ENCODE measurements at regions not wholly inside any gene's neighbourhood (a gene's known extent, or its start where the extent isn't known, plus 50 kb on each side); places are given as distances from the start of the nearest gene placed in this dataset.

DNA sequence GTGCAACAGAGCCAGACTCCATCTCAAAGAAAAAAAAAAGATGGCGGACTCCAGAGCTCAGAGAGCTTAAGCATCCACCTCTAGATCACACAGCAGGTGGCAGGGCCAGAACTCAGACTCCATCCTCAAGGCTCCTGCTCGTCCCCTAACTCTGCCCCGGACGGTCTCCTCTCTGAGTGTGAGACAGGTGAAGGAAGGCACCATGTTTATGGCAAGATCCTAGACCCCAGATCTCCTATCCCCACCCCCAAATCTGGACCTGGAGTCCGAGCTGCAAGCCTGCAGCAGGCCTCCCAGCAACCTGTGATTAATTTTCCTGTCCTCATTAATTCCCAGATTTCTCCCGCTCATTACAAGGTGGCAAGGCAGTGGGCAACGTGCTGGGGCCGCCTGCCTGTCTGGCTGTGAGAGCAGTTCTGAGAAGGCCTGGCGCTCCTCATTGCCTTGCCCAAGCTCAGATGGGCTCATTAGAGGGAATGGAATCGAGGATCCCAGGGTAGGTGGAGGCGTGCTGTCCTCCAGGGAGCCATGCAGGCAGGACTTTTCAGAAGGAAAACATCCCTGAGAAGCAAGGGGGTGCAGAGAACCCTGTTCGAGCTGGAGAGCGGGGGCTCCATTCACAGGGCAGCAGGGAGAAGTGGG, 296.6 kb upstream of the RTL1 start:
- no peak for DNase-seq (ENCODE audit: extremely low read depth, insufficient read length)
- Histone ChIP-seq H3K4me3 (replicated peaks; ENCODE audit: low read depth, low read length) (no peak overlapping the region), H3K36me3 (ENCODE audit: control insufficient read depth, insufficient read depth, low read length) (no peaks in the 10 kb centered on the region), H3K27me3 (replicated peaks; ENCODE audit: control insufficient read depth, insufficient read depth, low read length) (no peaks in the 10 kb centered on the region)
- TF ChIP-seq, protein P1, sequence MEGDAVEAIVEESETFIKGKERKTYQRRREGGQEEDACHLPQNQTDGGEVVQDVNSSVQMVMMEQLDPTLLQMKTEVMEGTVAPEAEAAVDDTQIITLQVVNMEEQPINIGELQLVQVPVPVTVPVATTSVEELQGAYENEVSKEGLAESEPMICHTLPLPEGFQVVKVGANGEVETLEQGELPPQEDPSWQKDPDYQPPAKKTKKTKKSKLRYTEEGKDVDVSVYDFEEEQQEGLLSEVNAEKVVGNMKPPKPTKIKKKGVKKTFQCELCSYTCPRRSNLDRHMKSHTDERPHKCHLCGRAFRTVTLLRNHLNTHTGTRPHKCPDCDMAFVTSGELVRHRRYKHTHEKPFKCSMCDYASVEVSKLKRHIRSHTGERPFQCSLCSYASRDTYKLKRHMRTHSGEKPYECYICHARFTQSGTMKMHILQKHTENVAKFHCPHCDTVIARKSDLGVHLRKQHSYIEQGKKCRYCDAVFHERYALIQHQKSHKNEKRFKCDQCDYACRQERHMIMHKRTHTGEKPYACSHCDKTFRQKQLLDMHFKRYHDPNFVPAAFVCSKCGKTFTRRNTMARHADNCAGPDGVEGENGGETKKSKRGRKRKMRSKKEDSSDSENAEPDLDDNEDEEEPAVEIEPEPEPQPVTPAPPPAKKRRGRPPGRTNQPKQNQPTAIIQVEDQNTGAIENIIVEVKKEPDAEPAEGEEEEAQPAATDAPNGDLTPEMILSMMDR (IDR thresholded peaks at IDR 0.05; ENCODE audit: insufficient read depth, low read length, poor library complexity, severe bottlenecking): no peak

DNA sequence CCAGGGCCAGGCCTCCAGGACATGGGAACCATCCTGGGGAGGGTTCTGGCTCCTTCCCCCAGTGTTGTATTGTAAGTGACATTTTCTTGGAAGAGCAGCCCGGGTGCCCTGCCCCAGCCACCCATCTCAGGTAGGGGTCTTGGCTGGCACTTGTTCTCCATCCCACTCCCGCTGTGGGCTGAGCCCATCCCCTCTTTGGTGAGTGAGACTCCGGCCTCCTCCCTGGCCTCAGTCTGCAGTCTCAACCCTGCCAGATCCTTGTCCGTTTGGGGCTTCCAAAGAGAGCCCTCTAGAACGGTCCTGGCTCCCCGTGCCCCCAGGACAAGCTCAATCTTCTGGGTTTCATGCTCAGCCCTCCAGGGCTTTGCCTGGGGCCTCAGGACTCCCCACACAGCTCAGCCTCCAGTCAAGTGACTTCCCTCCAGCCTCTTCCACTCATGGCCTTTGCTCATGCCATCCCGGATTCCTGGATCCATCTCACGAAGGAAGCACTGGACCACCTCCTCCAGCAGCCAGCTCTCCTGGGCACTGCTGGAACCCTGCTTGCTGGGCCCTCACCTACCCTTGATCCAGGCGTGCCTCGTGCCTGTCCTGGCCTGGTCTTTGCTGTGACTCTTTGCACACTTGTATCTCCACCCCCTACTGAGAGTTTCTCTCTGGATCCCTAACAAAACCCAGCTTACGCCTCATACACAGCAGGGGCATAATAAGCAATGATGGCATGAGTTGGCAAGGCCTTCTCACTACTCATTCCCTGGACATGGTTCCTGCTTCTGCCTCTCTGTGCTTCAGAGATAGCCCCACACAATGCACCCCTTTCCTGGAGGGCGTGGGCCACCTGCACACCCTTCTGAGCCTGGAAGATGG, 297.4 kb upstream of the RTL1 start:
- Histone ChIP-seq H3K36me3 (ENCODE audit: control insufficient read depth, insufficient read depth, low read length) (no peaks in the 10 kb centered on the region), H3K27me3 (replicated peaks; ENCODE audit: control insufficient read depth, insufficient read depth, low read length) (no peaks in the 10 kb centered on the region), H3K4me3 (replicated peaks; ENCODE audit: low read depth, low read length) (no peak overlapping the region)
- no peak for DNase-seq (ENCODE audit: extremely low read depth, insufficient read length)
- TF ChIP-seq, protein P1 (IDR thresholded peaks at IDR 0.05; ENCODE audit: insufficient read depth, low read length, poor library complexity, severe bottlenecking): no peak

DNA sequence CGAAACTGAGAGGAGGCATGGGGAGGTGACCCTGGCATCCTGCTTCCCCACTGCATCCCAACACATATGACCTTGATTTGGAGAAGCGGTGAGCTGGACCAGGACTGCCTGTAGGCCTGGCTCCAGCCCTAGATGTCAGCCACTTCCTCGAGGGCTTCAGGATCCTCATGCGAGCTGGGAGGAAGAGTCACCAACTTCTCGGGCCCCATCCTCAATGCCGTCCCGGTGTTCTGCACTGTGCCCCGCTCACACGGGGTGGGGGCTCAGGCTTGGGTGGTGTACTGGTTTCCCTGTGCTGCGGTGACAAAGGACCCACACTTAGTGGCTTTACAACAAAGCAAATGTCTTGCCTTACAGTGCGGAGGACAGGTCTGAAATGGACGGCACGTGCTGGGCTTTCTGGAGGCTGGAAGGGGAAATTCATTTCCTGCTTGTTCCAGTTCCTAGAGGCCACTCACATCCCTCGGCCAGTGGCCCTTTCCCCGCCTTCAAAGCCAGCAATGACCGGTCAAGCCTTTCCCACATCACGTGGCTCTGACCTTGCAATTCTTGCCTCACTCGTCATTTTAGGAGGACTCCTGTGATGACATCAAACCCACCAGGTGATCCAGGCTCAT, 298.1 kb upstream of the RTL1 start:
- Histone ChIP-seq H3K4me3 (replicated peaks; ENCODE audit: low read depth, low read length) (no peak overlapping the region), H3K27me3 (replicated peaks; ENCODE audit: control insufficient read depth, insufficient read depth, low read length) (no peaks in the 10 kb centered on the region), H3K36me3 (ENCODE audit: control insufficient read depth, insufficient read depth, low read length) (no peaks in the 10 kb centered on the region)
- DNase-seq (ENCODE audit: extremely low read depth, insufficient read length): no peak
- TF ChIP-seq, protein P1 (IDR thresholded peaks at IDR 0.05; ENCODE audit: insufficient read depth, low read length, poor library complexity, severe bottlenecking): no peak

DNA sequence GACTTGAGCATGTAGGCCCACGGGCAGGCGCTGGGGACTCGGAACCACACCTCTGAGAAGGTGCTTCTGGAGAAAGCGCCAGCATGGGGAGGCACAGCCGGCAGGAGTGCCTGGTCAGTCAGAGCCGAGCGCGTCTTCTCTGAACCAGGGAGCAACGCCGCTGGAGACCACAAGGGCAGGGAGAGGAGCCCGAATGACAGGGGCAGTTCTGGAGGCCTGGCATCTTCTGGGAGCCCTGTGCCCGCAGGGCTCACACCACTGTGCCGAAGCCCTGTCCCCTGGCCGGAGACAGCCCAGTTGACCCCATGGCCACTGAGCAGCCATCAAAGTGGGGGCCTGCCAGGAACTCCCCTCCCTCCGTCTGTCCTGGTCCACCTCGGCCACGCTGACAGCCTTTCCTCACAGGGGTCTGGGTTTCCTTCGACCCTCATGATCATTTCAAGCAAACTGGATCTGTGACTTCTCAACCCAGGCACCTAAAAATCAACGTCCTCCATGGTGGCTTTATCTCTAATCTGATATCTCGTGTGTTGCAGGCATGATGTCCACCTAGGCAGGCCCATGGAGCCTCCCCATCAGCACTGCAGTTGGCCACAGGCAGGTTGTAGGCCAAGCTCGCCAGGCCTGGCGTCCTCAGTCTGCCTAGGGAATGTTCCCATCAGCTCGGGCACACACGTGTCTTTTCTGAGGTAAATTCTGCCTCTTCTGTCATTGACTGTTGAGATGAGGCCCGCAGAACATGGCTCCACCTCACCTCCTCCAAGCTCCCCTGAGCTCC, 299.3 kb upstream of the RTL1 start:
- no peak for DNase-seq (ENCODE audit: extremely low read depth, insufficient read length)
- Histone ChIP-seq H3K36me3 (ENCODE audit: control insufficient read depth, insufficient read depth, low read length) (no peaks in the 10 kb centered on the region), H3K27me3 (replicated peaks; ENCODE audit: control insufficient read depth, insufficient read depth, low read length) (no peaks in the 10 kb centered on the region), H3K4me3 (replicated peaks; ENCODE audit: low read depth, low read length) (no peak overlapping the region)
- TF ChIP-seq, protein P1 (IDR thresholded peaks at IDR 0.05; ENCODE audit: insufficient read depth, low read length, poor library complexity, severe bottlenecking): no peak

DNA sequence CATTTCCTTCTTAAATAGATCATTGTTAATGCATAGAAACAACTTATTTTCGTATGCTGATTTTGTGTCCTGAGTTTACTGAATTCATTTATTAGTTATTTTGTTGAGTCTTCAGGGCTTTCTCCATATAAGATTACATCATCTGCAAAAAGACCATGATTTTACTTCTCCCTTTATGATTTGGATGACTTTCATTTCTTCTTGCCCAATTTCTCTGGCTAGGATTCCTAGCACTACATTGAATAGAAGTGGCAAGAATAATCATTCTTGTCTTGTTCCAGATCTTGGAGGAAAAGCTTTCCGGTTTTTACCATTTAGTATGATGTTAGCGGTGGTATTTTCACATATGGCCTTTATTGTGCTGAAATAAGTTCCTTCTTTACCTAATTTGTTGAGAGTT, 303.0 kb upstream of the RTL1 start:
- Histone ChIP-seq H3K4me3 (replicated peaks; ENCODE audit: low read depth, low read length) (no peak overlapping the region), H3K36me3 (ENCODE audit: control insufficient read depth, insufficient read depth, low read length) (no peaks in the 10 kb centered on the region), H3K27me3 (replicated peaks; ENCODE audit: control insufficient read depth, insufficient read depth, low read length) (no peaks in the 10 kb centered on the region)
- DNase-seq (ENCODE audit: extremely low read depth, insufficient read length): no peak
- TF ChIP-seq, protein P1 (IDR thresholded peaks at IDR 0.05; ENCODE audit: insufficient read depth, low read length, poor library complexity, severe bottlenecking): no peak
